ENCODE measurements at regions not wholly inside any gene's neighbourhood (a gene's known extent, or its start where the extent isn't known, plus 50 kb on each side); places are given as distances from the start of the nearest gene placed in this dataset.

DNA sequence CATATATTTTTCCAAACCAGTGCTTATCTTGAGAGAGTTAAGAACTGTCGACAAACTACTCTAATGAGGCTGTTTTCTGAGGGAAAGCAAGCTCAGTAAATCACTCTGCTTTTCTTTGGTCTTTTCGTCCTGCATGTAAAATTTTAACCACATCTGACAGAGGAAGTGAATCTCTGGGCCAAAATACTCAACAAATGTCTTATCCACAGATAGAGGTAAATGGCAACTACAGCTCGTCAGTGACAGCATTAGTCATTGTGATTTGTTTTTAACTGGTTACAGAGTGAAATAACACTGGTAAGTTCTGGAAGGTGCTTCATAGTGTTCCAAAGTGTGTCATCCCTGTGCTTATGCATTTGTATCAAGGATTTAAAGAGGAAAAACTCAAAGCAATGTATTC, 82.6 kb upstream of the SLC8A1 start:
- Histone ChIP-seq H3K4me3 (ENCODE audit: low read length) (peak overlapping the region; percentile 6; the same call in 1 of the 2 replicates), H2AFZ (ENCODE audit: low read depth, low read length) (peak overlapping the region; percentile 78), H3K4me2 (ENCODE audit: low read length) (peak overlapping the region; percentile 52), H3K79me2 (ENCODE audit: low read length) (no peaks in the 10 kb centered on the region), H3K9me3 (ENCODE audit: insufficient read depth, low read length) (no peaks in the 10 kb centered on the region), H3K27me3 (ENCODE audit: low read depth, low read length) (no peaks in the 10 kb centered on the region), H3K36me3 (replicated peaks; ENCODE audit: low read depth, low read length) (no peaks in the 10 kb centered on the region), H4K20me1 (ENCODE audit: insufficient read depth, low read length) (no peaks in the 10 kb centered on the region), H3K27ac (ENCODE audit: low read length) (peak overlapping the region; percentile 1; the same call in 1 of the 2 replicates), H3K4me1 (ENCODE audit: low read length) (peaks cover 22% of the 10 kb centered on the region), H3K9ac (ENCODE audit: low read length) (no peak overlapping the region)
- TF ChIP-seq, protein P1, sequence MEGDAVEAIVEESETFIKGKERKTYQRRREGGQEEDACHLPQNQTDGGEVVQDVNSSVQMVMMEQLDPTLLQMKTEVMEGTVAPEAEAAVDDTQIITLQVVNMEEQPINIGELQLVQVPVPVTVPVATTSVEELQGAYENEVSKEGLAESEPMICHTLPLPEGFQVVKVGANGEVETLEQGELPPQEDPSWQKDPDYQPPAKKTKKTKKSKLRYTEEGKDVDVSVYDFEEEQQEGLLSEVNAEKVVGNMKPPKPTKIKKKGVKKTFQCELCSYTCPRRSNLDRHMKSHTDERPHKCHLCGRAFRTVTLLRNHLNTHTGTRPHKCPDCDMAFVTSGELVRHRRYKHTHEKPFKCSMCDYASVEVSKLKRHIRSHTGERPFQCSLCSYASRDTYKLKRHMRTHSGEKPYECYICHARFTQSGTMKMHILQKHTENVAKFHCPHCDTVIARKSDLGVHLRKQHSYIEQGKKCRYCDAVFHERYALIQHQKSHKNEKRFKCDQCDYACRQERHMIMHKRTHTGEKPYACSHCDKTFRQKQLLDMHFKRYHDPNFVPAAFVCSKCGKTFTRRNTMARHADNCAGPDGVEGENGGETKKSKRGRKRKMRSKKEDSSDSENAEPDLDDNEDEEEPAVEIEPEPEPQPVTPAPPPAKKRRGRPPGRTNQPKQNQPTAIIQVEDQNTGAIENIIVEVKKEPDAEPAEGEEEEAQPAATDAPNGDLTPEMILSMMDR (IDR thresholded peaks at IDR 0.05; ENCODE audit: low read depth, low read length) = no peak
- no peak for TF ChIP-seq EZH2phosphoT487 (IDR thresholded peaks at IDR 0.05; ENCODE audit: low read depth)

DNA sequence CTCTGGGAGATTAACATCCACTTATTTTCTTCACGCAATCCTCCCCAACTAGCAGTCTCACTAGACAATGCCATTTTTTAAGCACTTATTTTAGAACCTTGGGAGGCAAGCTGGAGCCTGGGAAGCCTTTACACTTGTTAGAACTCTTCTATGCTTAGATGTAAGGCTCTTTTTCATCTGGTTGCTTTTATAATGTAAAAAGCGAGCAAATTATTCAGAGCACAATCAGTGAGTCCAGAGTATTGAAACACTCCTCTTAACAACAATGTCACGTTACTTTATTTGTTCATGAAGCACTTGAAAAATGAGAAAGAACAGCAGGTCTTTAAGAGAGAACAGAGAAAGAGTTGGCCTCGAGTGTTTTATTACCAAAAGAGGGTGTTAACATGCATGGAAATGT, 84.1 kb upstream of the SLC8A1 start:
- no peak for TF ChIP-seq EZH2phosphoT487 (IDR thresholded peaks at IDR 0.05; ENCODE audit: low read depth)
- TF ChIP-seq, protein P1 (IDR thresholded peaks at IDR 0.05; ENCODE audit: low read depth, low read length) = no peak
- Histone ChIP-seq H3K9ac (ENCODE audit: low read length) (no peak overlapping the region), H3K36me3 (replicated peaks; ENCODE audit: low read depth, low read length) (no peaks in the 10 kb centered on the region), H3K4me2 (ENCODE audit: low read length) (0 out of 2 replicates have a peak overlapping the region, but pooled peaks have one; percentile 6), H3K9me3 (ENCODE audit: insufficient read depth, low read length) (no peaks in the 10 kb centered on the region), H3K4me1 (ENCODE audit: low read length) (peaks cover 22% of the 10 kb centered on the region), H3K27ac (ENCODE audit: low read length) (no peak overlapping the region), H3K27me3 (ENCODE audit: low read depth, low read length) (no peaks in the 10 kb centered on the region), H3K4me3 (ENCODE audit: low read length) (no peak overlapping the region), H4K20me1 (ENCODE audit: insufficient read depth, low read length) (no peaks in the 10 kb centered on the region), H3K79me2 (ENCODE audit: low read length) (no peaks in the 10 kb centered on the region), H2AFZ (ENCODE audit: low read depth, low read length) (0 out of 2 replicates have a peak overlapping the region, but pooled peaks have one; percentile 1)

DNA sequence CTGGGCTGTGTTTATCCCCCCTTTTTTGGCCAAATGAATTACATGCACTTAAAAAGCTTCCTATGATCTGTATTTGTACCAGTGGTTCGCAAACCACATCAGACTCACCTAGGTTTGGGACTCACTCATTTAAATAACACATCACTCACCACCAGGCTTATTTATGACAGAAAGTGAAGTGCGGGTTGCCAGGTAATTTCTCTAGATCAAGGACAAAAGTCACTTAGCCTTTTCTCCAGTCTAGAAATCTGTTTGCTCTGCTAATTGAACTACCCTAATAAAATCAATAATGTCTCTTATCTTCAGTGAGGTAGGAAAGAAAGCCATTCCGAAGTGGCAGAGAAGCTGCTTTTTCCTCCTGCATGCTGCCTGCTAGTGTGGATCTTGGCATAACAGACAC, 88.1 kb upstream of the SLC8A1 start:
- Histone ChIP-seq H2AFZ (ENCODE audit: low read depth, low read length) (no peak overlapping the region), H3K36me3 (replicated peaks; ENCODE audit: low read depth, low read length) (no peaks in the 10 kb centered on the region), H3K9ac (ENCODE audit: low read length) (no peak overlapping the region), H3K27me3 (ENCODE audit: low read depth, low read length) (no peaks in the 10 kb centered on the region), H3K4me2 (ENCODE audit: low read length) (no peak overlapping the region), H3K79me2 (ENCODE audit: low read length) (no peaks in the 10 kb centered on the region), H3K4me1 (ENCODE audit: low read length) (peaks cover 12% of the 10 kb centered on the region), H3K27ac (ENCODE audit: low read length) (no peak overlapping the region), H3K9me3 (ENCODE audit: insufficient read depth, low read length) (no peaks in the 10 kb centered on the region), H3K4me3 (ENCODE audit: low read length) (no peak overlapping the region), H4K20me1 (ENCODE audit: insufficient read depth, low read length) (no peaks in the 10 kb centered on the region)
- no peak for TF ChIP-seq EZH2phosphoT487 (IDR thresholded peaks at IDR 0.05; ENCODE audit: low read depth)

DNA sequence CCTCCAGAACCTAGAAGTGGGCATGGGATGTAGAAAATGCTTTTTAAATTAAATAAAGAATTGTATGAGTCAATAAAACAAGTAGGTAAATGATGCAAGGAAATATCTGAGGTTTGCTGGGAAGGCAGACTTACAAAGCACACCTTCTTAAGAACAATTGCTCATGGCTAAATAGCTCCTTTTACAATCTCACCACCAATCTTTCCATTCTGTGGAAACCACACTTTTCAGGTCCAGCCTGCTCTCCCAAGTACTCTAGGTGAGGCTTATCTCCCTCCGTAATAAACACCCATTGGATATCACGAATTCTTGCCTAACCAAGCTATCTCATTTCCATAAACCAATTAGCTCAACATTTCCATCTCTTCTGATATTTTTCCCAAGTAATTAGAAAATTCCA, 91.5 kb upstream of the SLC8A1 start:
- Histone ChIP-seq H3K4me2 (ENCODE audit: low read length) (no peak overlapping the region), H3K27ac (ENCODE audit: low read length) (no peak overlapping the region), H3K4me1 (ENCODE audit: low read length) (no peaks in the 10 kb centered on the region), H3K9ac (ENCODE audit: low read length) (no peak overlapping the region), H3K27me3 (ENCODE audit: low read depth, low read length) (no peaks in the 10 kb centered on the region), H3K36me3 (replicated peaks; ENCODE audit: low read depth, low read length) (no peaks in the 10 kb centered on the region), H3K9me3 (ENCODE audit: insufficient read depth, low read length) (no peaks in the 10 kb centered on the region), H3K79me2 (ENCODE audit: low read length) (no peaks in the 10 kb centered on the region), H4K20me1 (ENCODE audit: insufficient read depth, low read length) (no peaks in the 10 kb centered on the region), H2AFZ (ENCODE audit: low read depth, low read length) (no peak overlapping the region), H3K4me3 (ENCODE audit: low read length) (no peak overlapping the region)
- TF ChIP-seq, protein P1 (IDR thresholded peaks at IDR 0.05; ENCODE audit: low read depth, low read length) = no peak
- no peak for TF ChIP-seq EZH2phosphoT487 (IDR thresholded peaks at IDR 0.05; ENCODE audit: low read depth)
